Sigmoid colon (tissue), 4 donors: ENCODE measurements at regions not wholly inside any gene's neighbourhood (a gene's known extent, or its start where the extent isn't known, plus 50 kb on each side); places are given as distances from the start of the nearest gene placed in this dataset.

Source experiments
- POLR2AphosphoS5 ChIP-seq, 4 donors: sonication (generic); formaldehyde crosslinking; IDR thresholded peaks; one replicate each; pipeline ENCODE4 v1.6.1; 2017; ENCODE audit warnings: antibody characterized with exemption in 4 of 4
- TF ChIP-seq, protein P1 (sequence below), 4 experiments: fragments of 450-650 bp in 3 of 4; fragments of 200-600 bp in 1 of 4; IDR thresholded peaks; one replicate each; pipeline ENCODE4 v1.5.1; 2016 to 2019; ENCODE audit warnings: antibody characterized with exemption in 4 of 4, mild to moderate bottlenecking in 3 of 4, moderate library complexity in 2 of 4

GRCh38 chr17:13329421-13329820 is 272.3 kb downstream of the HS3ST3A1 start:
- TF ChIP-seq, protein P1, sequence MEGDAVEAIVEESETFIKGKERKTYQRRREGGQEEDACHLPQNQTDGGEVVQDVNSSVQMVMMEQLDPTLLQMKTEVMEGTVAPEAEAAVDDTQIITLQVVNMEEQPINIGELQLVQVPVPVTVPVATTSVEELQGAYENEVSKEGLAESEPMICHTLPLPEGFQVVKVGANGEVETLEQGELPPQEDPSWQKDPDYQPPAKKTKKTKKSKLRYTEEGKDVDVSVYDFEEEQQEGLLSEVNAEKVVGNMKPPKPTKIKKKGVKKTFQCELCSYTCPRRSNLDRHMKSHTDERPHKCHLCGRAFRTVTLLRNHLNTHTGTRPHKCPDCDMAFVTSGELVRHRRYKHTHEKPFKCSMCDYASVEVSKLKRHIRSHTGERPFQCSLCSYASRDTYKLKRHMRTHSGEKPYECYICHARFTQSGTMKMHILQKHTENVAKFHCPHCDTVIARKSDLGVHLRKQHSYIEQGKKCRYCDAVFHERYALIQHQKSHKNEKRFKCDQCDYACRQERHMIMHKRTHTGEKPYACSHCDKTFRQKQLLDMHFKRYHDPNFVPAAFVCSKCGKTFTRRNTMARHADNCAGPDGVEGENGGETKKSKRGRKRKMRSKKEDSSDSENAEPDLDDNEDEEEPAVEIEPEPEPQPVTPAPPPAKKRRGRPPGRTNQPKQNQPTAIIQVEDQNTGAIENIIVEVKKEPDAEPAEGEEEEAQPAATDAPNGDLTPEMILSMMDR (IDR thresholded peaks at IDR 0.05): no peak
- TF ChIP-seq POLR2AphosphoS5 (IDR thresholded peaks at IDR 0.05): no peak
